ENCODE measurements at regions not wholly inside any gene's neighbourhood (a gene's known extent, or its start where the extent isn't known, plus 50 kb on each side); places are given as distances from the start of the nearest gene placed in this dataset.

DNA sequence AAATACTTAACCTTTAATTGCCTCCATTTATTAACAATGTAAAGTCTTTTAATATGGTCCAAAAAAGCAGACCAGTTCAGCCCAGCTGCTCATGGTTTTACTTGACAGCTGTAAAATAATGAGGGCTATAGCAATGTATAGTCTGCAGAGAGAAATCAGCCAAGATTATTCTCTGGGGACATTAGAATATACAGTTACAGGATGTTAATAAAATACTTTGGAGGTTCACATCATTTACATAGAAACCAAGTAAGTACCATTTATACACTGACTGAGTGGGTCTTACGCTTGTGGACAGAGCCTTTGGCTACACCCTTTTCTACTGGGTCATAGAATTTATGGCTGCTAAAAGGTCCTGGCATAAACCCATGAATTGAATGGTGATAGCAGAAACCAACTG is 340.7 kb upstream of the CELF2 start:
- no peaks in the 10 kb centered on the region for H3K9me2 ChIP-seq (ENCODE audit: low read depth, low read length)
- H2AFZ ChIP-seq (ENCODE audit: low read length), result no peak overlapping the region
- no peaks in the 10 kb centered on the region for H3K4me1 ChIP-seq (ENCODE audit: insufficient read depth, low read length, severe bottlenecking)
- H3K36me3 ChIP-seq (ENCODE audit: insufficient read depth, low read length), result no peaks in the 10 kb centered on the region
- H3K4me3 ChIP-seq (ENCODE audit: low read depth, low read length, poor library complexity, severe bottlenecking), result no peak overlapping the region
- H3K4me2 ChIP-seq (ENCODE audit: low read length), result no peak overlapping the region
- no peaks in the 10 kb centered on the region for H3K27me3 ChIP-seq (ENCODE audit: insufficient read depth, low read length)
- no peaks in the 10 kb centered on the region for H4K20me1 ChIP-seq (ENCODE audit: insufficient read depth, low read length)
- no peaks in the 10 kb centered on the region for H3F3A ChIP-seq (ENCODE audit: insufficient read depth, low read length)
- no peak overlapping the region for H3K27ac ChIP-seq (ENCODE audit: low read depth, low read length, poor library complexity, severe bottlenecking)
- TF ChIP-seq EZH2 (IDR thresholded peaks at IDR 0.05; ENCODE audit: borderline replicate concordance, low read length) (no peak), CTCF (IDR thresholded peaks at IDR 0.05; ENCODE audit: low read length) (no peak)
- H3K9ac ChIP-seq (ENCODE audit: low read length), result no peak overlapping the region
- no peaks in the 10 kb centered on the region for H3K9me3 ChIP-seq (ENCODE audit: low read length)
- H3K79me2 ChIP-seq (ENCODE audit: insufficient read depth, low read length), result no peaks in the 10 kb centered on the region

DNA sequence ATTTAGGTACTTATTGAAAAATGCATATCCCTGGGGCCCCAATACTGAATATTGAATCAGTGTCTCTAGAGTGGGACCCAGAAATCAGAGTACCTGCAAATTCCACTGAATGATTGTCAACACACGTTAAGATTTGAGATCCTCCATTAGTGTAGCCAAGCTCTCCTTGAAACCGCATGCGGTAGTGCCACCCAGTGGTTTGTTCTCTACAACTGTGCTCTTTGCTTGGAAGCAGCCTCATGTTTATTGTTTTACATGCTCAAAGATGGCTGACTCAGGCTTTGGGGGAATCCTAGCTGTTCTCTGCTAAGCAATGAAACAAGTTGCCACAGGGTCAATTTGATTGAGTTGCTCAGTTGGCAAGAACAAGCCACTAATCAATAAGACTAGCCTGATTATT is 340.2 kb upstream of the CELF2 start:
- TF ChIP-seq EZH2 (IDR thresholded peaks at IDR 0.05; ENCODE audit: borderline replicate concordance, low read length), result no peak
- peak; percentile 38; the same call in 1 of the 2 replicates for TF ChIP-seq CTCF (IDR thresholded peaks at IDR 0.05; ENCODE audit: low read length)
- H3K9ac ChIP-seq (ENCODE audit: low read length), result no peak overlapping the region
- H3K27me3 ChIP-seq (ENCODE audit: insufficient read depth, low read length), result no peaks in the 10 kb centered on the region
- no peak overlapping the region for H3K4me3 ChIP-seq (ENCODE audit: low read depth, low read length, poor library complexity, severe bottlenecking)
- H3K9me2 ChIP-seq (ENCODE audit: low read depth, low read length), result no peaks in the 10 kb centered on the region
- no peaks in the 10 kb centered on the region for H3K4me1 ChIP-seq (ENCODE audit: insufficient read depth, low read length, severe bottlenecking)
- H3K79me2 ChIP-seq (ENCODE audit: insufficient read depth, low read length), result no peaks in the 10 kb centered on the region
- no peak overlapping the region for H2AFZ ChIP-seq (ENCODE audit: low read length)
- no peaks in the 10 kb centered on the region for H4K20me1 ChIP-seq (ENCODE audit: insufficient read depth, low read length)
- H3F3A ChIP-seq (ENCODE audit: insufficient read depth, low read length), result no peaks in the 10 kb centered on the region
- H3K4me2 ChIP-seq (ENCODE audit: low read length), result no peak overlapping the region
- H3K9me3 ChIP-seq (ENCODE audit: low read length), result no peaks in the 10 kb centered on the region
- H3K27ac ChIP-seq (ENCODE audit: low read depth, low read length, poor library complexity, severe bottlenecking), result no peak overlapping the region
- H3K36me3 ChIP-seq (ENCODE audit: insufficient read depth, low read length), result no peaks in the 10 kb centered on the region

DNA sequence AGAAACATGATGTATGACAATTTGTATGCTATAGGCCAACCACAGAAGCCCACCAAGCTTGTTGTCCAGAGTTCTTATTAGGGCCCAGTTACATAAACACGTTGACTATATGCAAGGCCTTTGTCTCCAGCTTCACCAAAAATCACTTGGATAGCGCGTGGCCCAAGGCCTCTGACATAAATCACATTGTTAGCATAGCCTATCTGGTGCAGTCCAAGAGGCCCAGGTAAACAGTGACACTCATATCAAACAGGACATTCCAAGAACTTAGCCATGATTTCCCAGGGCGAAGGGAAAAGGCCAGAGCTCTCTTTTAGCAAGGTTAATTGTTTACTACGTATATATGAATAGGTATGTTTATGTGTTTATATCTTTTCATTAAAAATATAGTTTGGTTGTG is 337.2 kb upstream of the CELF2 start:
- Histone ChIP-seq H4K20me1 (ENCODE audit: insufficient read depth, low read length) (no peaks in the 10 kb centered on the region), H3K9me3 (ENCODE audit: low read length) (no peaks in the 10 kb centered on the region), H2AFZ (ENCODE audit: low read length) (no peak overlapping the region), H3K4me3 (ENCODE audit: low read depth, low read length, poor library complexity, severe bottlenecking) (no peak overlapping the region), H3F3A (ENCODE audit: insufficient read depth, low read length) (no peaks in the 10 kb centered on the region), H3K27me3 (ENCODE audit: insufficient read depth, low read length) (no peaks in the 10 kb centered on the region), H3K27ac (ENCODE audit: low read depth, low read length, poor library complexity, severe bottlenecking) (no peak overlapping the region), H3K4me2 (ENCODE audit: low read length) (no peak overlapping the region), H3K4me1 (ENCODE audit: insufficient read depth, low read length, severe bottlenecking) (no peaks in the 10 kb centered on the region), H3K9ac (ENCODE audit: low read length) (no peak overlapping the region), H3K36me3 (ENCODE audit: insufficient read depth, low read length) (no peaks in the 10 kb centered on the region), H3K9me2 (ENCODE audit: low read depth, low read length) (no peaks in the 10 kb centered on the region), H3K79me2 (ENCODE audit: insufficient read depth, low read length) (no peaks in the 10 kb centered on the region)
- TF ChIP-seq EZH2 (IDR thresholded peaks at IDR 0.05; ENCODE audit: borderline replicate concordance, low read length), result no peak
- TF ChIP-seq CTCF (IDR thresholded peaks at IDR 0.05; ENCODE audit: low read length), result no peak
